HG02588 (cell line): ENCODE measurements at regions not wholly inside any gene's neighbourhood (a gene's known extent, or its start where the extent isn't known, plus 50 kb on each side); places are given as distances from the start of the nearest gene placed in this dataset.
A peak's percentile ranks its signal among the peaks of the same experiment; 100 is the strongest.

Experiments
- ATAC-seq: cut with Tn5 transposase; IDR thresholded peaks from one replicate; pipeline ENCODE4 v1.9.1; 2021; ENCODE audit warnings: mild to moderate bottlenecking, moderate library complexity; ENCODE audit not compliant: unreplicated experiment

DNA sequence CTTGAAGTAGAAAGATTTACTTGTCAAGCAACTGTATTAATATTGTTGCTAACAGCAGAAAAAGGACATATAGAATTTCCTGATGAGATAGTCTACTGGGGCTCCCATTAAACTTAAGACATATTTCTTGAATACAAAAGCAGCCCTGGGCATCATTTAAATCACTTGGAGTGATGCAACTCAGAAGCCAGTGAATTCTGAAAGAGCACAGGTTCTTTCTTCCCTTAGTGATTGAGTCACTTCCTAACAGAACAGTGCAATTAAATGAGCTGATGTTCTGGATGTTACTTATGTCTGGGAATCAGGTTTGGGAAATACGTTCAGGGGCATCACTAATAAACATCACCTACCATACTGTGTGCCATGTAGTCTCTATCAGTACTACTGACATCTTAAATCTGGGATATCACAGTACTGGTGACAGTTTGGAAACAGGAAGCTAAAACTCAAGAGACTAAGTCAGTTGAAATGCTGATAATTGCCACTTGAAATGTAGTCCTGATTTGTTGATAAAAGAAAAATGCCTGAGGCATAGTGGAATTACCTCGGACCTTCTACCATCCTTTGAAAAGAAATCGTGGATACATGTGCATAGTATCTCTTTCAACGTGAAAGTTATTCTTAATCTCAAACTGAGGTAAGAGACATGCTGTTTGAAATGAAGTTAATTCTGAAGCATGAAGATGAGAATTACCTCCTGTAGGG, 249.2 kb upstream of the GPRIN3 start:
- no peak for ATAC-seq

DNA sequence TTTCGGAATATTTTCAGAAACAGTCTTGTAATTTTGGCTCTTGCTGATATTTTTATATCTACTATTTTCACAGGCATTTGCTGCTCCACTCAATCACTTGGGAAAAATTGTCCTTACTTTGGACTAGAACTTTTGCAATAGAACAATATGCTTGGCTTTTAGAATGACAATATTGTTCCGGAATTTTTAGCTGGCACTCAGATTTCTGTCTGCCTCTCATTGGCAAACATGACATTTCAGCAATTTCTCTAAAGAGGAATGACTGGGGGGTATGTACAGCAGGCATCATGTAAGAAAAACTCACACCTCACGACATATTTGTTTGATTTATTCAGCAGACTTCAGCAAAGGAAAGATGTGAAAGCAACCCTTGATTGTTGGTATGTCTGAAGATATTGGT, 243.6 kb upstream of the GPRIN3 start:
- no peak for ATAC-seq

DNA sequence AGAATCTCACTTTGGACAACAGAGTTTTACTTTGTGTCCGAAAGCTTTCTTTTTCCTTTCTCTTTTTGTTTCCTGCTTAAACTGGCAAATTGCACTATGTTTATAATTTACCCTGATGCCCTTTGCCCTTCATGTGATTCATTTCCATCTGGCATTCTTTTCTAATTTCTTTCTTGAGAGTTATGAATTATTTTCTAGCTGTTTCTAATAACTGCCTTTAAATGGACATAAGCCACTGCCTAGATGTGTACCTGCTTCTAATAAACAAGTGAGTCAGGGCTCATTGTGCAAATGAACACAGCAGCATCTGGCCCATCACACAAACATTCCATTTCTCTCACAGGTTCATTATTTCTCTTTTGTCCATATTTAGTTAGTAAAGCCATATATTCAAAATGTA, 242.3 kb upstream of the GPRIN3 start:
- ATAC-seq: no peak

DNA sequence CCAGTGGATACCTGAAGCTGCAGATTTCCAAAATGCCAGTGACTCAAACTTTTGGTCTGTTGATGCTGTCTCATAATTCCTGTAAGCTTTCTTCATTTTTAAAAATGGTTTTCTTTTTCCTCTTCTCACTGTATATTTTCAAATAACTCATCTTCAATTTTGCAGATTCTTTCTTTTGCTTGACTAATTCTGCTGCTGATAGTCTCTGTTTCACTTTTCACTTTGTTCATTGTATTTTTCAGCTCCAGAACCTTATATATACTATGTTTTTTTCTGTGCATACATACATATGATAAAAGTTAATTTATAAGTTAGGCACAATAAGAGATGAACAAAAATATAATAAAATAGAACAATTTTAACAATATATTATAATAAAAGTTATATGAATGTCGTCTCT, 237.7 kb upstream of the GPRIN3 start:
- no peak for ATAC-seq

DNA sequence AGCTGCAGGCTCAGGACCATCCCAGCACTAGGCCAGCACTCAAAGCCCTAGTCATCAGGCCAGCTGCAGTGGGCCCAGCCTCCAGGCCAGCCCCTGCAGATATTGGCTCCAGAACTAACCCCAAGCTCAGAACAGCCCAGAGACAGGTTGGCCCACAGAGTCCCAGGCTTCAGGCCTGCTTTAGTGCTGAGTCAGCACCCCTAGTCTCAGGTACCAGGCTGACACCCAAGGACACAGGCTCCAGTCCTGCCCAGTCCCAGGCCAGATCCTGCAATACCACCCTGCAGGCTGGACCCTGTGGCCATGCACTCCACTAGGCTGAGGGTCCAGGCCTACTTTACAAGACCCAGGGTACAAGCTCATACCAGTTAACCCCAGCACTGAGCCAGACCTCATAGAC, 234.4 kb upstream of the GPRIN3 start:
- no peak for ATAC-seq

DNA sequence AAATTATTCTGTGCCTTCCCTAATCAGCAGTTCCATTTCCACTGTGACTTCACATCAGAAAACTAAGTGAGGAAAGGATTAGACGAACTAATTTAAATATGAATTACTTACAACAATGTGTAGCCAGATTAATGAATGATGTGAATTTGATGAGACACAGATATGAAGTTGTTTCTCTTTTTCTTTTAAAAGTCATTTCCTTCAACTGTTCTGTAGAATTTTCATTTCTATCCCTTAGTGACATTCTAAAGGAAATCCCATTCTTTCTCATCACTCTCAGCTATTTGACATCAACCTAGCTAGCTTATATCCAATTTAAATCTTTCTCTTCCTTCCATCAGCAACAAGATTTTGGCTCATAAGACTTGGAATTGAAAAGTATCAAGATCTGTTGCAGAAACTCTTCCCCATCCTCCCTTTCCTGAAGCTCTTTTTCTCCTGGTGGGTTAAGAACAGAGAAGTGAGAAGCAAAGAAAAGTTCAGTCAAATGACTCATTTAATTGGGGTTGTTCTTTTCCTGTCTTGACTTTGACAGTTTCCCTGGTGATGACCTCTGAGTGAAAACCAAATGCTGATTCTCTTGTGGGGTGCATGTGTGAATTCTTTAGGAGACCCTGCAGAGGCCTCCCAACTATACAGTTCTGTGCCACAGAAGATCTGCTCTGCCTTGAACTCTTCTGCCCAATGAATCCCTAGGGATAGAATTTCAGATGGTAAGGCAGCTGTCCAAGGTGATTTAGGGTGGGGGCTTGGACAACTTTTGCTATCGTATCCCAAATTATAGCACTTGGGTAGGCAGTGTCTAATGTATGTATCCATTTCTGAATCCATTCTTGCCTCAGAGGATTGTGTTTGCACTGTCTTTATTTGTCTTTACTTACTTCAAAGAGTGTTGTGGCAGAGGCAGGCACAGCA, 232.5 kb upstream of the GPRIN3 start:
- ATAC-seq: no peak

DNA sequence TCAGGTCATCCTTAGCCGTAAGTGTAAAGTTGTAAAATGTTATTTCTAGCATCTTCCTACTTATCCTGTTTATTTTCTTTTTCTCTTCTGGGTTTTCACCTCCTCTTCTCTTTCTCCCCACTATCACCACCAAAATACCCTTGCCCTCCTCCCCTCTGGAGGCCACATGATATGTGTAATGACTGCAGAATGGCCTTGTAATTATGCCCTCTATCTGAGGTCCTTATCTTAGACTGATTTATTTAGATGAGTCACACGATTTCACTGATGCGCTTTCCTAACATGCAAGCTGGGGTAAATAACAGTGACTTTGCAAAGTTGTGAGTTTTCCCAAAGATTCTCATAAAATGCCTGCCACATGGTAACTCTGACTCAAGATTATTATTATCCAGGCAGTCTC, 231.8 kb upstream of the GPRIN3 start:
- ATAC-seq: no peak

DNA sequence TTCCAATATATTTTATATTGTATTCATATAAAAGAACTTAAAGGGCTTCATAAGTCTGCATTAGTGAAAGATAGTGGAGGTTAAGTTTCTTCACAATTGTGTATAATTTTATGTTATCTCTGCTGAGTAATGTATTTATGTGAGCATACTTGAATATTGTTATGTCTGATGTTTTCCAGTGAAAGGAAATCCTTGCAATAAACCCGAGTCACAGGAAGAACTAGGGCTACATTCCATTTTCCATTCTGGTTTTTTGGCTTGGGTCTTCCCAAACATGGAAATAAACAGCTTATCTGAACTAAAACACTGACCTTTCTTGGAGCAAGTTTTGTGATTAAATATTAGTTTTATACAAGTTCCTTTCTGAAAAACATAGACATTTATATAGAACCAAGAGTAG, 231.3 kb upstream of the GPRIN3 start:
- no peak for ATAC-seq

DNA sequence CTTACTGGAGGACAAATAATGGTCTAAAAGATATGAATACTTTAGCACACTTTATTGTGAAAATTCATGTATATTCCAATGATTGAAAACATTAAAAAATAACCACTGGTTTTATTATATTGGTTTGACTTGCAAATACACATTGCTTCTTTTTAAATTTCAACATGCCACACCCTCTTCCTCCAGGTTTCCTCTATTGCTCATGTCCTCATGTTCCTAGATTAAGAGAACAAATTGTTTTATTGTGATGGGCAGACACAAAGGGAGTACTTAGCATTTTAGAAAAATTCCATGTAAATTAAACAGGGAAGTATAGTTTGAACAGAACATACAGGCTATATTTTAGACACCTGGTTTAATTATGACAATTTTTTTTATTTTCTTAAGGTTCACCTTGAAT, 230.6 kb upstream of the GPRIN3 start:
- no peak for ATAC-seq

DNA sequence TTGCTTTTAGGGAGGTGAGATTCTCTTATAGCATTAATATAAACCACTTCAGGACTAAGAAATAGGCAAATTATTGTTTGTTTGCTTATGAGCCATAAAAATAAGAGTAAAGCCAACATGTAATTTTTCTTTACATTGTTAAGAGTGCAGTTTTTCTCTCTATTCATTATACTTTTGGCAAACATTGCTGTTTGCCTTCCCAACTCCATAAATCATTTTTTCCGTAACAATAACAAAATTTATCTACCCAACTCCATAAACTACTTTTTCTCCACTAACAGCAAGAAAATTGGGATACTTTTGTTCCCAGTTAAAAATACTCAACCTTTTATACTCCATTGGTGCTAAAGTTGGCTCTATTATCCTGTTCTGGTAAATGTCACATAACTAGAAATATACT, 229.7 kb upstream of the GPRIN3 start:
- ATAC-seq: no peak

DNA sequence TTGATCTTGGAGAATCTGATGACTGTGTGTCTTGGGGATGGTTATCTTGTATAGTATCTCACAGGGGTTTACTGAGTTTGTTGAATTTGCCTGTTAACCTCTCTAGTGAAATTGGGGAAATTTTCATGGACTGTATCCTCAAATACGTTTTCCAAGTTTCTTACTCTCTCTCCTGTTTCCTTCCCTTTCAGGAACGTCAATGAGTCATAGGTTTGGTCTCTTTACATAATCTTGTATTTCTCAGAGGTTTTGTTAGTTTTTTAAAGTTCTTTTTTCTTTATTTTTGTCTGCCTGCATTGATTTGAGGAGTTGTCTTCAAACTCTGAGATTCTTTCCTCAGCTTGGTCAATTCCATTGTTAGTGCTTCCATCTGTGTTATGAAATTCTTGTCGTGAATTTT, 227.7 kb upstream of the GPRIN3 start:
- no peak for ATAC-seq

DNA sequence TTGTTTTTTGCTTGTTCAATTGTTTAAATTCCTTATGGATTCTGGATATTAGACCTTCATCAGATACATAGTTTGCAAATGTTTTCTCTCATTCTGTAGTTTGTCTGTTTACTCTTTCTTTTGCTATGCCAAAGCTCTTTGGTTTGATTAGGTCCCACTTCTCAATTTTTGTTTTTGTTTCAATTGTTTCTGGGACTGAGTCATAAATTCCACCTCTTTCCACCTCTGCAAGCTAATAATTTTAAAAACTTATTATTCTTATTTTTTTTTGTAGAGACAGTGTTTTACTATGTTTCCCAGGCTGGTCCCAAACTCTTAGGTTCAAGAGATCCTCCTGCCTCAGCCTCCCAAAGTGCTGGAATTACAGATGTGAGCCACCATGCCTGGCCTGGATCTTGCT, 226.8 kb upstream of the GPRIN3 start:
- no peak for ATAC-seq

DNA sequence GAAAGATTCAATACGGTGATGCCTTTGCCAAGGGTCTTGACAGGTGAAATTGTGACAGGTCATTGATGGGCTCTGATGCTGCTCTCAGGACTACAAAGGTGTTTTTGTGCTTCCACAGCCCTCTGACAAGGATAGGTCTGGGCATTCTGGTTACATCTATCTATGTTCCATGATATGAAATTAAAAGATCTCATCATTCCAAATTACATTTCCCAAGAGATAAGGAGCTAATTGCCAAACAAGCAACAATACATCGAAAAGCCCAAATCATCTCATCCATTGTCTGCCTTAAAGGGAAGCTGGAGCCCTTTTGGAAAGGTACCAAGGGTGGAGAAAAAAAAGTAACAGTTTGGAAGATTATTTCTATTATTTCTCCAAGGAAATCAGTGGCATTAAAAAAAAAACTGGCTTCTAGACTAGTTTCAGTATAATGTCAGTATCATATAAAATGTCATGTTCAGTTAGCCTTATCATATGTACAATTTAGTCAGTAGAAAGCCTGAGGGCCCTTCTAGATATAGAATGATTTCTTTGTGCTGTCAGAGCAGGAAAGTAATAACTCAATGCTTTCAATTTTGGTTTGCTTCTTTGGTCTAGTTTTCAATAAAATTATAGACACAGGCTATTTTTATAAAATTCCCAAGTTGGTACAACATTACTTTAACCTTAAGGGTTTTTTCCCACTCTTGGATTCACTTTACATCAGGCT, 224.5 kb upstream of the GPRIN3 start:
- no peak for ATAC-seq

DNA sequence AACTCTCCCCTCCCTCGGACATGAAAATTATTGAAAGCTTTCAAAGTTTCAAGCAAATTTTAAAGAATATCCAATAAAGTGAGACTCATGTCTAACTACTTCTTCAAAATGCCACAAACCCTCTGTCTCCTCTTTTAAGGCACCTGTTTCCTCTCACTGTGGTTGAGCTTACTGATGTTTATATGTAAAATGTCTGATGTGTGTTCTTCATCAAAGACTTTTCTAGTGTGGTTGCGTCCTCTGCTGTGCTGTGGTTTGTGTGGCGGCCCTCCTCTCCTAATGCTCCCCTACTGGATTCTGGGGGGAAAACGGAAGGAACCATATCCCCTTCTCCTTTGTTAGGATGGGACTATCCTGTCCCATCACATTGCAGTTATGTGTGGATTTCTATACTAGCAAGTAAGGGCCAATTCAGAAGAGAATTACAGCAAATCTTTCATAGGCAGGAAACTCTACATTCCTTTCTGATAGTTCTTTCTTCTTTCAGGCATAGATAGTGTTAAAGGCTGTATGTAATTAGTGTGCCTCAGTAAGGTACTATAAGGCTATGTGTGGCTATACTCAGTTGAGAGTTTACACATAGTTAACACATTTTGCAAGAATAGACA, 221.0 kb upstream of the GPRIN3 start:
- no peak for ATAC-seq

DNA sequence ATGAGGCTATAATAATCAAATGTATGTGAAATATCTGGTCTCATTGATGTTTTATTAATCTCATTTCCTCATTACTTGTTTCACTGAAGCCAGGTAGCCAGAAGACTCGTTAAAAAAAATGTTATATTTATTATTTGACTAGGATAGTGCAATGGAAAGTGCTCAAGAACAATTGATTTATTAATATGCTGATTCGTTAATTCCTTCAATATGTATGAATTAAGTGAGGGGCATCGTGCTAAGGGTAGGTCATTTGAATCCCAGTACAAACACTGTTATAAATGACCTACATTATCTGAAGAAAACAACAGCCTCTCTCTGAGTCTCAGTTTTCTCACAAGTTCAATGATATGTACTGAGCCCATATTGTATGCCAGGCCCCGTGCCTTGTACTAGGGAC, 214.2 kb upstream of the GPRIN3 start:
- ATAC-seq: no peak

DNA sequence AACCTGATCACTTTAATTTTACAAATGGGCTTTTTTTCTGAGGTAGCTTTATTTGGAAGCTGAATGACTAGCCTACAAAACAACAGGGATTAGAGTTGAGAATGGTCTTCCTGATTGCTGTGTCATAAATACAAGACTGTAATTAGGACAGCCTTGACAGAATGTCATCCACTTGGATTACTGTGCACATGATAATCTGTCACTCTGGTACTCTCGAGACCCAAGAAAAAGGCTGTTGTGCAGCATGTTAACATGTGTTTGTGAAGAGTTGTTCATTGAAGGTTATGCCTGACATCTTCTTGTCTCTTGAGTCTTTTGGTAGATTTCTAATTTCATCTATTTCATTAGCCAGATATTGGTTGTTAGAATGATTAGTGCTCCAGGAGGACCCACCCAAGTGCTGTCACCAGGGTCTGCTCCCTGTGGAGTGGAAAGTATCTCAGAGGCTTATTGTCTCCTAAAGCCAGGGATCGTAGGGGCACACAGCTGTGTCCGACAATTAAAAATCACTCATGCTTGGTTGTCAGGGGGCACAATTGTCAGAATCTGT, 212.2 kb upstream of the GPRIN3 start:
- no peak for ATAC-seq

DNA sequence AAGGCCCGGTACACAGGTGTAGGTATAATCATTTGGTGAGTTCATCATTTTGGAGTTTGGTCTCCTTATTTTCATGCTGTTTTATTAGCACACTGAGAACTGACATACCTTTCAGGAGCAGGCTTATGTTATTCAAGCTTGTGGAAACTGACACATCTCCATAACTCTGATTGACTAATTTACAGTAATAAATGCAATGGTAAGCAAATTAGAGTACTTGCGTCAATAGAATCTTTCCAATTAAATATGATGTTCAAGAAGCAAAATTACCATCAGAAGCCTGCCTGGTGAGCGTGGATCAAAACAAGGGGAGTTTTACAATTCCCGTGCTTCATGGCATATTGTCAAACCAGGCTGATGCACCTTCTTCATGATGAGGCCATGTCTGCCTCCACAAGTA, 210.7 kb upstream of the GPRIN3 start:
- no peak for ATAC-seq

DNA sequence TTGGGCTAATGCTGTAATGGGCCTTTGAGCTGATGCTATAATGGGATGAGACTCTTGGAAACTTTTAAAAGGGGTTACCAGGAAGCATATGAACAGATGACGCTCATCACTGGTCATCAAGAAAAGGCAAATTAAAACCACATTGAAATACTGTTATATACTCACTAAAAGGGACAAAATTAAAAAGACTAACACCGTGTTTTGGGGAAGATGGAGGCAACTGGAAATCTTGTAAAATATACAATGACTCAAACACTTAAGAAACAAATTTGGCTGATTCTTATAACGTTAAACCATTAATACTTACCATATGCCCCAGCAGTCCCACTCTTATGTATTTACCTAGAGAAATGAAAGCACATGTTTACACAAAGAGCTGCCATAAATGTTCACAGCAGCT, 207.2 kb upstream of the GPRIN3 start:
- ATAC-seq: no peak

DNA sequence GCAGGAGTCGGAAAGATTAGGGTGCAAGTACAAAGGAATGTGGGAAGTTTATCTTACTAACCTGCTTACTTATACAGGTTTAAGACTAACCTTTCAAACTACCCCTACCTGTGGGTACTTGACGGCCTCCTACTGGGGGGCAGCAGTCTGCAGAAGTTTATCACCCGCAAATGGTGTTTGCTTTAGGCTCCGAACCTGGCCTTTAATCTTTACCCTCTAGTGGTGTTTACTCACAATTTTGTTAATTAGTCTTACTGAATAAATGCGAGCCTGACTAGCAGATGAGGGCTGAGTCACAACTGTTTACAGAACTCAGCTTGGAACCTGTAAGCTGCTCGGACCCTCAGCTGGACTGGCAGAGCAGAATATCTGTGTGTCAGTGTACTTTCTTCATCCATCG, 204.2 kb upstream of the GPRIN3 start:
- ATAC-seq: no peak

DNA sequence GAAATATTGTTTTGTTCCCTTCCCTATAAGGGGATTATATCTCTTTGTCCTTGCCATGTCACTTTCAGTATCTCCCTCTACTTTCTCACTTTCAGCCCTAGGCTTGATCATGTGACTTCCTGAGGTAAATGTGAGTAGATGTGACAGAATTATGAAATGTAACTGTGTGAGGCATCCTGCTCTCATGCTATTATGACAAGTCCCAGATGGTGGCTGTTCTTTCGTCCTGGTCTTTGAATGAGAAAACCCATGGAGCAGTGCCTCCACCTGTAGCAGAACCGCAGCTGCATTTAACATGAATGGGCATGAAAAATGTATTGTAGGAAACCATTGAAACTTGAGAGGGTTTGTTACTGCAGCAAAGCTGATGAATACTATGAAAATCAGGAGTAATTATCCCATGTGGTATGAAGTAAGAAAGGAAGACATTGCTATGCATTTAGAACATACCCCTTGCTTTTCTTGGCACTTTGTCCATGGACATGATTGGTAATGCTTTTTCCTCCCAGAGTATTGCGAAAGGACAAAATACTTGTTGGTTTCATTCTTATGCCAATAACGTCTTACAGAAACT, 202.2 kb upstream of the GPRIN3 start:
- peak; percentile 97 for ATAC-seq
